Heart left ventricle (tissue), 16 donors: ENCODE measurements at regions not wholly inside any gene's neighbourhood (a gene's known extent, or its start where the extent isn't known, plus 50 kb on each side); places are given as distances from the start of the nearest gene placed in this dataset.

ENCODE experiments used
- ATAC-seq, 4 donors: fragments of 200-7000 bp; cut with Tn5 transposase; one replicate each; pipeline ENCODE4 v1.9.1; 2020 to 2022; ENCODE audit warnings: moderate library complexity in 4 of 4, mild to moderate bottlenecking in 3 of 4, moderate number of reproducible peaks in 1 of 4
- DNase-seq, 5 donors: peaks; one replicate each; pipeline ENCODE4 v3.0.0-alpha.2; 2020
- H3K27ac ChIP-seq, 12 donors: fragments of 200-600 bp; sonication (generic) in 4 of 12; one replicate each; pipeline versions ENCODE4 v1.5.0 to v1.8.0; 2016 to 2022; ENCODE audit warnings: mild to moderate bottlenecking in 2 of 12
- H3K27me3 ChIP-seq, 9 donors: fragments of 200-600 bp; sonication (generic) in 2 of 9; one replicate each; pipeline versions ENCODE4 v1.5.1 to v1.8.0; 2016 to 2022; ENCODE audit warnings: mild to moderate bottlenecking in 3 of 9
- H3K36me3 ChIP-seq, 9 donors: fragments of 200-600 bp; sonication (generic) in 2 of 9; one replicate each; pipeline versions ENCODE4 v1.5.0 to v1.8.0; 2018 to 2022; ENCODE audit warnings: mild to moderate bottlenecking in 2 of 9
- H3K4me1 ChIP-seq, 12 donors: fragments of 200-600 bp; sonication (generic) in 4 of 12; one replicate each; pipeline versions ENCODE4 v1.5.0 to v1.8.0; 2016 to 2022; ENCODE audit warnings: mild to moderate bottlenecking in 3 of 12
- H3K4me3 ChIP-seq, 12 donors: fragments of 200-600 bp; sonication (generic) in 4 of 12; one replicate each; pipeline versions ENCODE4 v1.5.0 to v1.8.0; 2017 to 2022; ENCODE audit warnings: mild to moderate bottlenecking in 9 of 12, moderate library complexity in 4 of 12
- H3K9me3 ChIP-seq, 12 donors: fragments of 200-600 bp; sonication (generic) in 4 of 12; one replicate each; pipeline versions ENCODE4 v1.5.0 to v1.8.0; 2016 to 2022; ENCODE audit warnings: mild to moderate bottlenecking in 1 of 12
- CTCF ChIP-seq, 12 donors: fragments of 200-600 bp; sonication (generic) in 4 of 12; IDR thresholded peaks; one replicate each; pipeline versions ENCODE4 v1.5.0 to v1.8.0; 2018 to 2022; ENCODE audit warnings: antibody characterized with exemption in 12 of 12, mild to moderate bottlenecking in 5 of 12
- POLR2A ChIP-seq, 2 donors: fragments of 450-650 bp; IDR thresholded peaks; one replicate each; pipeline ENCODE4 v1.6.1; 2017; ENCODE audit warnings: antibody characterized with exemption in 2 of 2, mild to moderate bottlenecking in 2 of 2, moderate library complexity in 2 of 2
- WGBS, 4 donors: extraction: QIAGEN DNeasy Blood & Tissue Kit in 2 of 4; methylation state at CpG; one replicate each; pipeline versions ENCODE4 v1.1.5 to v1.1.7; 2013 to 2018; 5-methylcytosine and 5-hydroxymethylcytosine counted together
- intact Hi-C, 10 donors: fragments of 100-400 bp; cut with DNase I; formaldehyde crosslinking; loops; one replicate each; pipeline versions ENCODE4 v1.11.1 to v1.14.2; 2022
- donor health status: ischemic (EF 13 %, LVEDD 7.1; RV severe dilation, severe dysfunction).
- donor health status: healthy with polysubstance abuse.
- donor health status: DM: no; HTN: yes; CAD: no.
- donor health status: DM: no; HTN: no; CAD: no.
- donor health status: ischemic (EF 25% LVEDD 6.9; RV normal size, moderate dysfunction).
- donor health status: ischemic (EF 25% LVEDD 5.7; RV mildly dilated, moderate dysfunction).
- donor health status: healthy.
- donor health status: DM: yes; HTN: yes; CAD: no.
- donor health status: ischemic (EF 35%, LVEDD 5.7; RV mildly dilated, moderate dysfunction).
- donor health status: nonischemic (EF 11% LVEDD 7.7; RV severe dilation, severe dysfunction).
- donor health status: DM: yes; HTN: yes; CAD: no.
- donor health status: PGD.
- donor health status: ischemic (EF 29% LVEDD 5.4; RV normal size, mild dysfunction).
- donor health status: nonischemic (EF 23%, LVEDD 6.1; RV moderate dilation, normal function).

DNA sequence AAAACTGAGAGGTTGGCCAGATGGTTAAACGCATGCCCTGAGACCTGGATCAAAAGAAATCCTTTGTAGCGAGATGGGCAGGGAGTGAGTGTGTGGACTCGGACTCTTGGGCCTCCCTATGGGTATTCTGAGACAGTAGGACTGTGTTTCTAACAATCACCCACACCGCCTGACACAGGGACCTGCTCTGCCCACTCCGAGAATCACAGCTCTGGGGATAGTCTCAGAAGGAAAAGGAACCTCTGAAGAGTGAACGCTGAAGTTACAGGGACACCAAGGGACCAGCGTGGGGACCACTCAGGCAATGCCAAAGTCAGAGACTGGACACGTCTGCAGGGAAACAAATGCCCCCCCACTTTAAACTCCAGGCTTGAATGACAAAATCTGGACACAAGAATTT, 242.1 kb upstream of the TCERG1L start:
- no peak for DNase-seq
- Histone ChIP-seq H3K27me3 (peaks cover 0 to 26% (median 0%) of the 10 kb centered on the region in 9 donors), H3K4me1 (no peaks in the 10 kb centered on the region), H3K4me3 (no peak overlapping the region), H3K27ac (no peak overlapping the region), H3K36me3 (no peaks in the 10 kb centered on the region), H3K9me3 (no peaks in the 10 kb centered on the region)
- ATAC-seq, result no peak
- intact Hi-C loops, result no loop called here
- no peak for TF ChIP-seq POLR2A (IDR thresholded peaks at IDR 0.05)
- TF ChIP-seq CTCF (IDR thresholded peaks at IDR 0.05), result no peak
- WGBS, 4 donors, result 63 to 79% (median 69%) methylated on average over 8 of the region's 8 CpGs

DNA sequence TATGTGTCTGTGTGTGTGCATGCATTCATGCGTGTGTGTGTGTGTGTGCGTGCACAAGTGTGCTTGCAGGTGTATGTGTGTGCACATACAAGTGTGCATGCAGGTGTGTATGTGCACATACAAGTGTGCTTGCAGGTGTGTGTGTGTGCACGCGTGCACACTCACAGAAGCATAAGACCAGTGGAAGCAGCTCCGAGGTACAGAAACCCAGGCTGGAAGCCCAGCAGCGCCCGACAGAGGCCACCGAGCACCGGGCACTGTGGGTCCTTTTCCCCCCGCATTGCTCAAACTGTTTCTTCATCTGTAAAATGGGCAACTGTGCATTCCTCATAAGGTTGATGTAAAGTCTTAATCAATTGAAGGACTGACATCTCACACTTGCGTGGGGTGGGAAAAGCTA, 243.3 kb upstream of the TCERG1L start:
- TF ChIP-seq CTCF (IDR thresholded peaks at IDR 0.05) (no peak), POLR2A (IDR thresholded peaks at IDR 0.05) (no peak)
- H3K27ac ChIP-seq, result no peak overlapping the region
- no peaks in the 10 kb centered on the region for H3K4me1 ChIP-seq
- H3K27me3 ChIP-seq, result peaks cover 0 to 31% (median 0%) of the 10 kb centered on the region in 9 donors
- DNase-seq, result no peak
- intact Hi-C loops, result no loop called here
- no peak overlapping the region for H3K4me3 ChIP-seq
- ATAC-seq, result no peak
- no peaks in the 10 kb centered on the region for H3K36me3 ChIP-seq
- H3K9me3 ChIP-seq, result no peaks in the 10 kb centered on the region
- WGBS, 4 donors, result 75 to 91% (median 82%) methylated on average over 10 to 11 of the region's 11 CpGs

DNA sequence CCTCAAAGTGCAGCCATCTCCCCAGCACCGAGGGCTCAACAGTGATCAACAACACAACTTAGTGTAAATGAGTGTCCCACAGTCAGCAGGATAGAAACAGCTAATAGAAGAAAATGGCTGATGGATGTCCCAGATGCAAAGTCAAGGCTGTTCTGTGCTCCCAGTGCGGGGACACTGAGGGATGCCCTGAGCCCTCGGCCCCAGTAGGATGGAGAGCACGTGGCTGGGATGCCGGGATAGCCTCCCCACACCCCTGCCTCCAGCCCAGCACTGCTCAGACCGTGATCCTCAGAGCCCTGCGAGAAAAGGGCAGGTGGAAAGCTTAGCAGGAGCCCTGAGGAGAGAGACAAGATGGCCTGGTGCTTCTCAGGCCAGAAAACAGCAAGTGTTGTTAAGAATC, 243.9 kb upstream of the TCERG1L start:
- Histone ChIP-seq H3K4me3 (no peak overlapping the region), H3K9me3 (no peaks in the 10 kb centered on the region), H3K27me3 (peaks cover 0 to 37% (median 0%) of the 10 kb centered on the region in 9 donors), H3K4me1 (no peaks in the 10 kb centered on the region), H3K36me3 (no peaks in the 10 kb centered on the region), H3K27ac (no peak overlapping the region)
- ATAC-seq (no peak), DNase-seq (no peak)
- TF ChIP-seq POLR2A (IDR thresholded peaks at IDR 0.05) (no peak), CTCF (IDR thresholded peaks at IDR 0.05) (no peak)
- intact Hi-C loops, result no loop called here
- WGBS, 4 donors, result 66 to 83% (median 69%) methylated on average over 7 of the region's 7 CpGs

DNA sequence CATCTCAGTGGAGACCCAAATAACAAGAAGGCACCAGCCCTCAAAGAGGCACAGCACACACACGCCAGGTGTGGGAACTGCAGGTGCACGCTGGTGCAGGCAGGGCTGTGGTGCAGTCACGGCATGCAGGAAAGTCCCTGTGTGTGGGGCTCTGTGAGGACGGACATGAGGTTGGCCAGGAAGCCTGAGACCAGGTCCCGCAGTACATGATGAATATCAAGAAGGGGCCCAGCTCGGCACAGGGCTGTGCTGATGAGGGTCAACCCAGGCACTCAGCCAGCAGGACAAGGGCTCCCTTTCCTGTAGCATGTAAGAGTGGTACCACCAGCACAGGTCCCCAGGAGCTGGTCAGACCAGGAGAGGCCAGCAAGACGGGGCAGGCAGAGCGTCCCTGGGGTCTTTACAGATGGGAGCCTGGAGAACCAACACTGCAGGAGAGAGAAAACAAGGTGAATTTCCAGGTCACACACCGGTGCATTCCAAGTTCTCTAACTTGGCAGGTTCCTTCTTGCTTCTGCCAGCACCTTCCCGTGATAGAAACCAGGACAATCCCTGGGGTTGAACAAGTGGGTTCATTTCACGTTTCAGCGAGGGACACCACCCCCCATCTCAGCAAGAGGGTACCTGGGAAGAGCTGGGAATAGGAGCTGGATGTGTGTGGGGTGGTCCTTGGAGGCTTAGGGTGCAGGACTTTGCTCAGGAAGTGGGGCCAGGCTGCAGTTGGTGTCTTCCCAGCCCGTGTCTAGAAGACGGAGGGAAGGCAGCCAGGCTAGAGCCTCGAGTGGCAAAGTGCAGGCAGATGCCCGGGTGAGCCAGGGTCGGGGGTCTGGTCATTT, 244.8 kb upstream of the TCERG1L start:
- H3K4me1 ChIP-seq, result no peaks in the 10 kb centered on the region
- no peak for ATAC-seq
- no peaks in the 10 kb centered on the region for H3K9me3 ChIP-seq
- H3K4me3 ChIP-seq, result no peak overlapping the region
- intact Hi-C loops, result no loop called here
- no peaks in the 10 kb centered on the region for H3K36me3 ChIP-seq
- 64 to 72% (median 71%) methylated on average over 15 to 17 of the region's 17 CpGs for WGBS, 4 donors
- H3K27ac ChIP-seq, result no peak overlapping the region
- H3K27me3 ChIP-seq, result peaks cover 0 to 46% (median 2%) of the 10 kb centered on the region in 9 donors
- DNase-seq, result no peak
- no peak for TF ChIP-seq POLR2A (IDR thresholded peaks at IDR 0.05)
- no peak for TF ChIP-seq CTCF (IDR thresholded peaks at IDR 0.05)
